Endodermal cell (in vitro differentiated cells): ENCODE measurements at regions not wholly inside any gene's neighbourhood (a gene's known extent, or its start where the extent isn't known, plus 50 kb on each side); places are given as distances from the start of the nearest gene placed in this dataset.

Source experiments
- DNase-seq: peaks from one replicate; pipeline ENCODE4 v3.0.0-alpha.2; 2017
- H3K27ac ChIP-seq: 2 replicates; pipeline ENCODE4 v1.5.1; 2013; ENCODE audit warnings: mild to moderate bottlenecking, low read depth, low read length, moderate library complexity
- H3K27me3 ChIP-seq: 2 replicates; pipeline ENCODE4 v1.6.1; 2013; ENCODE audit warnings: mild to moderate bottlenecking, low read length, moderate library complexity; ENCODE audit not compliant: insufficient read depth, control insufficient read depth, poor library complexity, severe bottlenecking
- H3K36me3 ChIP-seq: 2 replicates; pipeline ENCODE4 v1.7.0; 2013; ENCODE audit warnings: mild to moderate bottlenecking, low read length, moderate library complexity; ENCODE audit not compliant: control insufficient read depth, insufficient read depth
- H3K4me1 ChIP-seq: one replicate; pipeline ENCODE4 v1.7.0; 2013; ENCODE audit warnings: low read length; ENCODE audit not compliant: control insufficient read depth, insufficient read depth
- H3K4me3 ChIP-seq: 2 replicates; pipeline ENCODE4 v1.5.1; 2013; ENCODE audit warnings: mild to moderate bottlenecking, low read length, moderate library complexity
- H3K9ac ChIP-seq: 2 replicates; pipeline ENCODE4 v1.6.1; 2013; ENCODE audit warnings: mild to moderate bottlenecking, low read length, moderate library complexity; ENCODE audit not compliant: poor library complexity, severe bottlenecking; ENCODE audit errors: extremely low read depth
- H3K9me3 ChIP-seq: 2 replicates; pipeline ENCODE4 v1.6.1; 2013; ENCODE audit warnings: mild to moderate bottlenecking, low read length, moderate library complexity; ENCODE audit not compliant: control insufficient read depth
- H3K27ac Mint-ChIP-seq: 2 replicates; pipeline ENCODE4 v1.8.0; 2020; ENCODE audit warnings: mixed read lengths
- H3K27me3 Mint-ChIP-seq: 2 replicates; pipeline ENCODE4 v1.8.0; 2021; ENCODE audit warnings: mild to moderate bottlenecking, mixed read lengths; ENCODE audit not compliant: insufficient read depth
- H3K36me3 Mint-ChIP-seq: 2 replicates; pipeline ENCODE4 v1.8.0; 2020; ENCODE audit warnings: low read depth, mixed read lengths
- H3K4me1 Mint-ChIP-seq: 2 replicates; pipeline ENCODE4 v1.8.0; 2020; ENCODE audit warnings: mixed read lengths
- H3K4me3 Mint-ChIP-seq: 2 replicates; pipeline ENCODE4 v1.8.0; 2020; ENCODE audit warnings: mild to moderate bottlenecking, moderate library complexity, mixed read lengths
- H3K9me3 Mint-ChIP-seq: 2 replicates; pipeline ENCODE4 v1.8.0; 2020; ENCODE audit warnings: mild to moderate bottlenecking, mixed read lengths
- CTCF ChIP-seq: fragments of 200-600 bp; sonication (generic); conservative IDR thresholded peaks from 2 replicates; pipeline ENCODE4 v1.5.0; 2021; ENCODE audit warnings: antibody characterized with exemption, mild to moderate bottlenecking
- WGBS, 2 experiments: methylation state at CpG; one replicate each; pipeline versions ENCODE4 v1.1.5 to v1.1.7; 2013; ENCODE audit warnings: missing lambda C conversion rate in 2 of 2, mixed read lengths in 1 of 2; ENCODE audit not compliant: insufficient coverage in 1 of 2, insufficient read length in 1 of 2; 5-methylcytosine and 5-hydroxymethylcytosine counted together

GRCh38 chr9:87425202-87425601 is 72.5 kb upstream of the DAPK1 start:
- Mint-ChIP-seq H3K9me3 (peaks cover 44% of the 10 kb centered on the region), H3K27ac (no peak overlapping the region), H3K4me3 (no peak overlapping the region), H3K4me1 (no peaks in the 10 kb centered on the region), H3K36me3 (peaks cover 40% of the 10 kb centered on the region), H3K27me3 (peaks cover 2% of the 10 kb centered on the region)
- DNase-seq = no peak
- Histone ChIP-seq H3K9me3 (peaks cover 39% of the 10 kb centered on the region), H3K27me3 (no peaks in the 10 kb centered on the region), H3K4me1 (no peaks in the 10 kb centered on the region), H3K9ac (no peak overlapping the region), H3K27ac (no peak overlapping the region), H3K4me3 (no peak overlapping the region), H3K36me3 (peaks cover 14% of the 10 kb centered on the region)
- WGBS, 2 experiments = 92 to 100% methylated on average over 1 to 2 of the region's 2 CpGs
- no peak for TF ChIP-seq CTCF

- Histone ChIP-seq H3K27ac (no peak overlapping the region), H3K4me3 (no peak overlapping the region), H3K9ac (no peak overlapping the region), H3K36me3 (no peaks in the 10 kb centered on the region), H3K27me3 (no peaks in the 10 kb centered on the region), H3K9me3 (peaks cover 28% of the 10 kb centered on the region), H3K4me1 (no peaks in the 10 kb centered on the region)
- Mint-ChIP-seq H3K9me3 (peaks cover 29% of the 10 kb centered on the region), H3K4me3 (no peak overlapping the region), H3K36me3 (peaks cover 20% of the 10 kb centered on the region), H3K27me3 (peaks cover 2% of the 10 kb centered on the region), H3K27ac (no peak overlapping the region), H3K4me1 (no peaks in the 10 kb centered on the region)
- DNase-seq = no peak
- WGBS, 2 experiments = 91 to 93% methylated on average over 5 of the region's 5 CpGs
- TF ChIP-seq CTCF = no peak
These were observed 69.7 kb upstream of the DAPK1 start for GRCh38 chr9:87427851-87428506.

GRCh38 chr9:87428659-87429058 is 69.0 kb upstream of the DAPK1 start:
- Histone ChIP-seq H3K27me3 (no peaks in the 10 kb centered on the region), H3K36me3 (no peaks in the 10 kb centered on the region), H3K9ac (no peak overlapping the region), H3K9me3 (peaks cover 21% of the 10 kb centered on the region), H3K4me1 (no peaks in the 10 kb centered on the region), H3K27ac (no peak overlapping the region), H3K4me3 (no peak overlapping the region)
- H3K27me3 Mint-ChIP-seq = peaks cover 2% of the 10 kb centered on the region
- WGBS, 2 experiments = 70 to 77% methylated on average over 3 of the region's 3 CpGs
- no peak for TF ChIP-seq CTCF
- H3K9me3 Mint-ChIP-seq = peaks cover 22% of the 10 kb centered on the region
- no peak overlapping the region for H3K27ac Mint-ChIP-seq
- DNase-seq = no peak
- no peak overlapping the region for H3K4me3 Mint-ChIP-seq
- H3K4me1 Mint-ChIP-seq = no peaks in the 10 kb centered on the region
- peaks cover 14% of the 10 kb centered on the region for H3K36me3 Mint-ChIP-seq
